ENCODE measurements at regions not wholly inside any gene's neighbourhood (a gene's known extent, or its start where the extent isn't known, plus 50 kb on each side); places are given as distances from the start of the nearest gene placed in this dataset.
A peak's percentile ranks its signal among the peaks of the same experiment; 100 is the strongest.

DNA sequence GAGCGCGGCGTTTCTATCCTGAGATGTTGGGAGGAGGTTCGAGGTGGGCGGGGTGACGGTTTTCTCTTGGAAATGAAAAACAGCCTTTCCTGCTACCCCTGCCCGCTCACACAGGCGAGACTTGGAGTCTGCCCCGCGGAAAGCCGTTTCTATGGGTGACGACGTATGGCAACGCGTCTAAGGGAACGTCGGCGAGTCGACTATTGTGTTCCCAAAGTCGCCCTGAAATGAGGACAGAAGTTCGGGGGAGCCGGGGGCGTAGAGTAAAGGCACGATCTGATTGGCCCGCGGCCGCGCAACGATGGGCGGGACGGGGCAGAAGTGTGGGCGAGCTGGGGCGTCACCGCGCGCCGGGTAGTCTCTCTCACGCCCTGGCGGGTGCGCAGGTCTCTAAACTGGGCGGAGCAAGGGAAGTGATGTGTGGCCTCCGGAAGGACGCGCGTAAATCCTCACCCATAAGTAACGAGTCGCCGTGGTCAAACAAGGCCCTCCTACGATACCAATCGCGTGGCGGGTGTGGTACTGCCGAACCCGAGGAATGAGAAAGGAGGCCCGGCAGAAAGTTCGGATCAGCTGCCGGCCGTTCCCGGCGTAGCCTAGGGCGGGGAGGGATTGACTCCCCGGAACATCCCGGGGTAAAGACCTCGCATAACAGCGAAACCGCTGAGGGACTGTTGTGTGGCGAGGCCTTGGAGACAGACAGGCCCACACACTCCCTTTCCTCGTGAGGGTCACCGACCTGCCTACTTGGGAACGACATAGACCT is 89.6 kb downstream of the FAM161A start (continued):
- TF ChIP-seq, protein P1, sequence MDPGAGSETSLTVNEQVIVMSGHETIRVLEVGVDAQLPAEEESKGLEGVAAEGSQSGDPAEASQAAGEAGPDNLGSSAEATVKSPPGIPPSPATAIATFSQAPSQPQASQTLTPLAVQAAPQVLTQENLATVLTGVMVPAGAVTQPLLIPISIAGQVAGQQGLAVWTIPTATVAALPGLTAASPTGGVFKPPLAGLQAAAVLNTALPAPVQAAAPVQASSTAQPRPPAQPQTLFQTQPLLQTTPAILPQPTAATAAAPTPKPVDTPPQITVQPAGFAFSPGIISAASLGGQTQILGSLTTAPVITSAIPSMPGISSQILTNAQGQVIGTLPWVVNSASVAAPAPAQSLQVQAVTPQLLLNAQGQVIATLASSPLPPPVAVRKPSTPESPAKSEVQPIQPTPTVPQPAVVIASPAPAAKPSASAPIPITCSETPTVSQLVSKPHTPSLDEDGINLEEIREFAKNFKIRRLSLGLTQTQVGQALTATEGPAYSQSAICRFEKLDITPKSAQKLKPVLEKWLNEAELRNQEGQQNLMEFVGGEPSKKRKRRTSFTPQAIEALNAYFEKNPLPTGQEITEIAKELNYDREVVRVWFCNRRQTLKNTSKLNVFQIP (CRISPR knock-in tag; IDR thresholded peaks at IDR 0.05; ENCODE audit: borderline replicate concordance, low read depth), result peak; percentile 85; the same call in 1 of the 2 replicates
- TF ChIP-seq RARB (CRISPR knock-in tag; IDR thresholded peaks at IDR 0.05), result no peak; the same call in 1 of the 2 replicates

DNA sequence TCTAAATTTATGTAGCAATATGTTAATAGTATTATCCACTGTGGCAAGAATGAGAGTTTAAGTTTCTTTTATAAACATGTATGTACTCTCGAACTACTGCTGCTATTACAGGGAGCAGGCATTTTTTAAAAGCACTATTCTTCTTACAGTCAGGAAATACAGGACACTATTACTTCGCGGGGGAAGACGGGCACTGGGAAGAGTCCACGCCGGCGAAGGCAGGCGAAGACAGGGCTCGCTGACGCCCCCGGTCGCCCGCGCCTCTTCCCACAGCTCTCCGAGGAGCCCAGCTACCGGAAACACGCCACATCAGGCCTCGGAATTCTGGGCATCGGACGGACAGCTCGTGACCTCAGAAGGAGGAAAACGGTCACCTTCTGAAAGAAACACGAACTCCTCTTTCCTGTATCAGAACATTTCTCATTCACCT is 90.2 kb downstream of the FAM161A start:
- ATAC-seq, result peak; percentile 78
- TF ChIP-seq ISL1 (CRISPR knock-in tag; IDR thresholded peaks at IDR 0.05), result no peak
- TF ChIP-seq ZNF565 (CRISPR knock-in tag; conservative IDR thresholded peaks at IDR 0.05; ENCODE audit: low read depth), result no peak
- TF ChIP-seq ZNF8 (CRISPR knock-in tag; IDR thresholded peaks at IDR 0.05), result no peak
- TF ChIP-seq, protein P2, sequence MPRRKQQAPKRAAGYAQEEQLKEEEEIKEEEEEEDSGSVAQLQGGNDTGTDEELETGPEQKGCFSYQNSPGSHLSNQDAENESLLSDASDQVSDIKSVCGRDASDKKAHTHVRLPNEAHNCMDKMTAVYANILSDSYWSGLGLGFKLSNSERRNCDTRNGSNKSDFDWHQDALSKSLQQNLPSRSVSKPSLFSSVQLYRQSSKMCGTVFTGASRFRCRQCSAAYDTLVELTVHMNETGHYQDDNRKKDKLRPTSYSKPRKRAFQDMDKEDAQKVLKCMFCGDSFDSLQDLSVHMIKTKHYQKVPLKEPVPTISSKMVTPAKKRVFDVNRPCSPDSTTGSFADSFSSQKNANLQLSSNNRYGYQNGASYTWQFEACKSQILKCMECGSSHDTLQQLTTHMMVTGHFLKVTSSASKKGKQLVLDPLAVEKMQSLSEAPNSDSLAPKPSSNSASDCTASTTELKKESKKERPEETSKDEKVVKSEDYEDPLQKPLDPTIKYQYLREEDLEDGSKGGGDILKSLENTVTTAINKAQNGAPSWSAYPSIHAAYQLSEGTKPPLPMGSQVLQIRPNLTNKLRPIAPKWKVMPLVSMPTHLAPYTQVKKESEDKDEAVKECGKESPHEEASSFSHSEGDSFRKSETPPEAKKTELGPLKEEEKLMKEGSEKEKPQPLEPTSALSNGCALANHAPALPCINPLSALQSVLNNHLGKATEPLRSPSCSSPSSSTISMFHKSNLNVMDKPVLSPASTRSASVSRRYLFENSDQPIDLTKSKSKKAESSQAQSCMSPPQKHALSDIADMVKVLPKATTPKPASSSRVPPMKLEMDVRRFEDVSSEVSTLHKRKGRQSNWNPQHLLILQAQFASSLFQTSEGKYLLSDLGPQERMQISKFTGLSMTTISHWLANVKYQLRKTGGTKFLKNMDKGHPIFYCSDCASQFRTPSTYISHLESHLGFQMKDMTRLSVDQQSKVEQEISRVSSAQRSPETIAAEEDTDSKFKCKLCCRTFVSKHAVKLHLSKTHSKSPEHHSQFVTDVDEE (CRISPR knock-in tag; IDR thresholded peaks at IDR 0.05), result peak; percentile 23; the same call in 1 of the 2 replicates

DNA sequence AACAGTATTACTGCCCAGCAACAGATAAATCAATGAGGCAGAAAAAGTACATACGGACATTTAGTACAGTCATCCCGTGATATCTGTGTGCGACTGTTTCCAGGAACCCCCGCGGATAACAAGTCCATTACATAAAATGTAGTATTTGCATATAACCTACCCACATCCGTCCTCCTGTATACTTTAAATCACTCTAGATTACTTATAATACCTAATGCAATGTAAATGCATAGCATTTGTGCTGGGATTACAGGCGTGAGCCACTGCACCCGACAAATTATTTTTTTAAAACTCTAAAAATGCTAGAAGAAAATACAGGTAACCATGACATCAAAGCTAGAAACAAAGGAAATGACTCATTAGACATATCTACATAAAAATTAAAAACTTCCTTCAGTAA is 91.6 kb downstream of the FAM161A start:
- TF ChIP-seq, protein P2 (CRISPR knock-in tag; IDR thresholded peaks at IDR 0.05), result no peak
- TF ChIP-seq SNAI2 (CRISPR knock-in tag; IDR thresholded peaks at IDR 0.05) (no peak), CSDC2 (CRISPR knock-in tag; IDR thresholded peaks at IDR 0.05) (no peak), ZNF565 (CRISPR knock-in tag; conservative IDR thresholded peaks at IDR 0.05; ENCODE audit: low read depth) (no peak)
- no peak for ATAC-seq

DNA sequence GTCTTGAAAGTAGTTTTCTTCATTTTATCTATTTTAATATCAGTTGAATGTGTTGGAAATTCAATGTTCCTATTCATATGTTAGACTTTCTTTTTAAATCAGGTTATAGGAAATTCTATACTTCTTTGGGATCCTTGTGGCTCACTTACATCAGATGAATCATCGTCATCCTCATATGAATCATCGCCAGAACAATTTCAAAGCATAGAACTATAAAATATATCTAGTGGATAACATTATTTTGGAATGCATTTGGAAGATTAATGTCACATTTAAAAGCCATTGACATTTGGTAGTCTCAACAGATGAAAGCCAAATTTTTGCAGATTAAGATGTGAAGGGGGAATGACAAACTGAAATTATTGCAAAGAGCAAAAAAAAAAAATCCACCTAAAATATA is 94.1 kb downstream of the FAM161A start:
- no peak for ATAC-seq
- TF ChIP-seq ZNF70 (CRISPR knock-in tag; IDR thresholded peaks at IDR 0.05) (no peak), ARNTL (CRISPR knock-in tag; IDR thresholded peaks at IDR 0.05; ENCODE audit: borderline replicate concordance, low read depth) (no peak), ISL1 (CRISPR knock-in tag; IDR thresholded peaks at IDR 0.05) (peak; percentile 50; the same call in 1 of the 2 replicates), ZFP30 (CRISPR knock-in tag; IDR thresholded peaks at IDR 0.05) (no peak), CSDC2 (CRISPR knock-in tag; IDR thresholded peaks at IDR 0.05) (no peak)
- TF ChIP-seq, protein P1 (CRISPR knock-in tag; IDR thresholded peaks at IDR 0.05; ENCODE audit: borderline replicate concordance, low read depth), result no peak
- TF ChIP-seq, protein P3, sequence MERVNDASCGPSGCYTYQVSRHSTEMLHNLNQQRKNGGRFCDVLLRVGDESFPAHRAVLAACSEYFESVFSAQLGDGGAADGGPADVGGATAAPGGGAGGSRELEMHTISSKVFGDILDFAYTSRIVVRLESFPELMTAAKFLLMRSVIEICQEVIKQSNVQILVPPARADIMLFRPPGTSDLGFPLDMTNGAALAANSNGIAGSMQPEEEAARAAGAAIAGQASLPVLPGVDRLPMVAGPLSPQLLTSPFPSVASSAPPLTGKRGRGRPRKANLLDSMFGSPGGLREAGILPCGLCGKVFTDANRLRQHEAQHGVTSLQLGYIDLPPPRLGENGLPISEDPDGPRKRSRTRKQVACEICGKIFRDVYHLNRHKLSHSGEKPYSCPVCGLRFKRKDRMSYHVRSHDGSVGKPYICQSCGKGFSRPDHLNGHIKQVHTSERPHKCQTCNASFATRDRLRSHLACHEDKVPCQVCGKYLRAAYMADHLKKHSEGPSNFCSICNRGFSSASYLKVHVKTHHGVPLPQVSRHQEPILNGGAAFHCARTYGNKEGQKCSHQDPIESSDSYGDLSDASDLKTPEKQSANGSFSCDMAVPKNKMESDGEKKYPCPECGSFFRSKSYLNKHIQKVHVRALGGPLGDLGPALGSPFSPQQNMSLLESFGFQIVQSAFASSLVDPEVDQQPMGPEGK (CRISPR knock-in tag; IDR thresholded peaks at IDR 0.05; ENCODE audit: borderline replicate concordance), result no peak

DNA sequence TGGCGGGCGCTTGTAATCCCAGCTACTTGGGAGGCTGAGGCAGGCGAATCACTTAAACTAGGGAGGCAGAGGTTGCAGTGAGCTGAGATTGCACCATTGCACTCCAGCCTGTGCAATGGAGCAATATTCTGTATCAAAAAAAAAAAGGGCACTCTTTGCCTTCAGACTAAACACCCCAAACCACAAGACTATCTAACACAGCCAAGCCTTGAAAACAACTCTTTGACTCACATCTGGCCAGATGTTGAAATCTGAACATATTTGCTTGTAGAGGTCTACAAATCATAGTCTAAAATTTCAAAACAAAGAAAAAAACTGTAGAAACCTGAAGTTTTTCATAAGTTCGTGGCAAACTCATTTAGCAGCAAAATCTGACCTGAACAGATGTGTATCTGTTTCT is 94.9 kb downstream of the FAM161A start:
- no peak for ATAC-seq
- TF ChIP-seq, protein P4, sequence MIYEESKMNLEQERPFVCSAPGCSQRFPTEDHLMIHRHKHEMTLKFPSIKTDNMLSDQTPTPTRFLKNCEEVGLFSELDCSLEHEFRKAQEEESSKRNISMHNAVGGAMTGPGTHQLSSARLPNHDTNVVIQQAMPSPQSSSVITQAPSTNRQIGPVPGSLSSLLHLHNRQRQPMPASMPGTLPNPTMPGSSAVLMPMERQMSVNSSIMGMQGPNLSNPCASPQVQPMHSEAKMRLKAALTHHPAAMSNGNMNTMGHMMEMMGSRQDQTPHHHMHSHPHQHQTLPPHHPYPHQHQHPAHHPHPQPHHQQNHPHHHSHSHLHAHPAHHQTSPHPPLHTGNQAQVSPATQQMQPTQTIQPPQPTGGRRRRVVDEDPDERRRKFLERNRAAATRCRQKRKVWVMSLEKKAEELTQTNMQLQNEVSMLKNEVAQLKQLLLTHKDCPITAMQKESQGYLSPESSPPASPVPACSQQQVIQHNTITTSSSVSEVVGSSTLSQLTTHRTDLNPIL (CRISPR knock-in tag; IDR thresholded peaks at IDR 0.05; ENCODE audit: low read depth), result no peak
- TF ChIP-seq BACH2 (CRISPR knock-in tag; IDR thresholded peaks at IDR 0.05; ENCODE audit: borderline replicate concordance), result no peak
- no peak for TF ChIP-seq ZNF565 (CRISPR knock-in tag; conservative IDR thresholded peaks at IDR 0.05; ENCODE audit: low read depth)
- no peak for TF ChIP-seq ZNF8 (CRISPR knock-in tag; IDR thresholded peaks at IDR 0.05)
- no peak for TF ChIP-seq ZC3H10 (CRISPR knock-in tag; IDR thresholded peaks at IDR 0.05)
- TF ChIP-seq CSDC2 (CRISPR knock-in tag; IDR thresholded peaks at IDR 0.05), result no peak
- TF ChIP-seq RARB (CRISPR knock-in tag; IDR thresholded peaks at IDR 0.05), result no peak
- TF ChIP-seq ESRRG (CRISPR knock-in tag; IDR thresholded peaks at IDR 0.05), result no peak
- no peak for TF ChIP-seq SNAI2 (CRISPR knock-in tag; IDR thresholded peaks at IDR 0.05)
- TF ChIP-seq ARNTL (CRISPR knock-in tag; IDR thresholded peaks at IDR 0.05; ENCODE audit: borderline replicate concordance, low read depth), result no peak
- no peak for TF ChIP-seq ZFP30 (CRISPR knock-in tag; IDR thresholded peaks at IDR 0.05)
- TF ChIP-seq OSR1 (CRISPR knock-in tag; IDR thresholded peaks at IDR 0.05), result no peak
- TF ChIP-seq, protein P5, sequence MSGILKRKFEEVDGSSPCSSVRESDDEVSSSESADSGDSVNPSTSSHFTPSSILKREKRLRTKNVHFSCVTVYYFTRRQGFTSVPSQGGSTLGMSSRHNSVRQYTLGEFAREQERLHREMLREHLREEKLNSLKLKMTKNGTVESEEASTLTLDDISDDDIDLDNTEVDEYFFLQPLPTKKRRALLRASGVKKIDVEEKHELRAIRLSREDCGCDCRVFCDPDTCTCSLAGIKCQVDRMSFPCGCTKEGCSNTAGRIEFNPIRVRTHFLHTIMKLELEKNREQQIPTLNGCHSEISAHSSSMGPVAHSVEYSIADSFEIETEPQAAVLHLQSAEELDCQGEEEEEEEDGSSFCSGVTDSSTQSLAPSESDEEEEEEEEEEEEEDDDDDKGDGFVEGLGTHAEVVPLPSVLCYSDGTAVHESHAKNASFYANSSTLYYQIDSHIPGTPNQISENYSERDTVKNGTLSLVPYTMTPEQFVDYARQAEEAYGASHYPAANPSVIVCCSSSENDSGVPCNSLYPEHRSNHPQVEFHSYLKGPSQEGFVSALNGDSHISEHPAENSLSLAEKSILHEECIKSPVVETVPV (CRISPR knock-in tag; IDR thresholded peaks at IDR 0.05), result no peak

All from SK-N-SH treated with all-trans-retinoic acid at 6 μM for 48 hours (cell line).